ENCODE measurements at regions not wholly inside any gene's neighbourhood (a gene's known extent, or its start where the extent isn't known, plus 50 kb on each side); places are given as distances from the start of the nearest gene placed in this dataset.

DNA sequence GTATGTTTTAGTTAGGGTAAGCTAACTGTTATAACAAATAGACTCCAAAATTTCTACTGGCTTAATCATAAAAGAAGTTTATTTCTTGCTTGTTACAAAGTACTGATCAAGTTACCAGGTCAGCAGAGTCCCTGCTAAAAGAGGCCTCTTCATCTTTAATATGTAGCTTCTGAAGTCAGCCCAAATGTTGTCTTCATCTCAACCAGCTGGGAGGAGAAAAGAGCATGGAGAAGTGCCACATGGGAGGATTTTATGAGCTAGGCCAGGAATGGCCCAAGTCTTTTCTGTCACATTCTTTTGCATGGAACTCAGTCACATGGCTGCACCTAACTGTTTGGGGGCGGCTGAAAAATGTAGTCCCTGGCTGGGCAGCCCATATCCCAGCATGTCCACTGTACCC lies 63.2 kb upstream of the APOBEC4 start:
- no peak overlapping the region for H3K4me3 ChIP-seq (ENCODE audit: low read depth, low read length)
- in situ Hi-C loops (cut with HindIII; ENCODE audit: low sequenced_read_pairs) = no loop called here
- TF ChIP-seq, protein P1, sequence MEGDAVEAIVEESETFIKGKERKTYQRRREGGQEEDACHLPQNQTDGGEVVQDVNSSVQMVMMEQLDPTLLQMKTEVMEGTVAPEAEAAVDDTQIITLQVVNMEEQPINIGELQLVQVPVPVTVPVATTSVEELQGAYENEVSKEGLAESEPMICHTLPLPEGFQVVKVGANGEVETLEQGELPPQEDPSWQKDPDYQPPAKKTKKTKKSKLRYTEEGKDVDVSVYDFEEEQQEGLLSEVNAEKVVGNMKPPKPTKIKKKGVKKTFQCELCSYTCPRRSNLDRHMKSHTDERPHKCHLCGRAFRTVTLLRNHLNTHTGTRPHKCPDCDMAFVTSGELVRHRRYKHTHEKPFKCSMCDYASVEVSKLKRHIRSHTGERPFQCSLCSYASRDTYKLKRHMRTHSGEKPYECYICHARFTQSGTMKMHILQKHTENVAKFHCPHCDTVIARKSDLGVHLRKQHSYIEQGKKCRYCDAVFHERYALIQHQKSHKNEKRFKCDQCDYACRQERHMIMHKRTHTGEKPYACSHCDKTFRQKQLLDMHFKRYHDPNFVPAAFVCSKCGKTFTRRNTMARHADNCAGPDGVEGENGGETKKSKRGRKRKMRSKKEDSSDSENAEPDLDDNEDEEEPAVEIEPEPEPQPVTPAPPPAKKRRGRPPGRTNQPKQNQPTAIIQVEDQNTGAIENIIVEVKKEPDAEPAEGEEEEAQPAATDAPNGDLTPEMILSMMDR (IDR thresholded peaks at IDR 0.05; ENCODE audit: low read depth, low read length, missing control alignments) = no peak
- DNase-seq (ENCODE audit: low read depth) = no peak

DNA sequence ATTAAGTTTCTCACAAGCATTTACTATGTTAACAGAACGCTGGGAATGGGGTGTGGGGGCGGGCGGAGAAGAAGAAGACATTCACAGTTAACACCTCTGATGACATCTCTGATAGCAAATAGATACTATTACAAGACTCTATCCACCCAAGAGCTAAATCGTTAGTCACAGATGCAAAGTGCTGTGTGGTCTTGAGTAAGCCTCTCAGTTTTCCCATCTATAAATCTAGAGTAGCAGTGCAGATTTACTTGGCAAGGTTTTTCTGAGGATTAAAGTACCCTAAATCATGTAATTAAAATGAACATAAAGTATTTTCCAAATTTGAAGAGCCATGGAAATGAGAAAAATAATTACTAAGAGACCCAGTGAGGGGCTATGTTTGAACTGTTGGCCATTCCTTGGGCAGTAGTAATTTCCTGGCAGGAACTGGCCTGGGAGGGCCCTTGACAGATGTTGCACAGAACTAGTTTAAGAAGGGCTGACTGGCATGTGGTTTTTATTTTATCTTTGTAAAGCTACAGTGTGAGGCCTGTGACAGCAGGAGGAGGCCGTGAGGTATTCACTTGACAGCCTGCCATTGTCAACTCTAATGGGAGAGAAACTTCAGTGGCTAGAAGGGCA lies 58.7 kb upstream of the APOBEC4 start:
- in situ Hi-C loops (cut with HindIII; ENCODE audit: low sequenced_read_pairs) = no loop called here
- peak; percentile 35 for DNase-seq (ENCODE audit: low read depth)
- TF ChIP-seq, protein P1 (IDR thresholded peaks at IDR 0.05; ENCODE audit: low read depth, low read length, missing control alignments) = no peak
- no peak overlapping the region for H3K4me3 ChIP-seq (ENCODE audit: low read depth, low read length)

DNA sequence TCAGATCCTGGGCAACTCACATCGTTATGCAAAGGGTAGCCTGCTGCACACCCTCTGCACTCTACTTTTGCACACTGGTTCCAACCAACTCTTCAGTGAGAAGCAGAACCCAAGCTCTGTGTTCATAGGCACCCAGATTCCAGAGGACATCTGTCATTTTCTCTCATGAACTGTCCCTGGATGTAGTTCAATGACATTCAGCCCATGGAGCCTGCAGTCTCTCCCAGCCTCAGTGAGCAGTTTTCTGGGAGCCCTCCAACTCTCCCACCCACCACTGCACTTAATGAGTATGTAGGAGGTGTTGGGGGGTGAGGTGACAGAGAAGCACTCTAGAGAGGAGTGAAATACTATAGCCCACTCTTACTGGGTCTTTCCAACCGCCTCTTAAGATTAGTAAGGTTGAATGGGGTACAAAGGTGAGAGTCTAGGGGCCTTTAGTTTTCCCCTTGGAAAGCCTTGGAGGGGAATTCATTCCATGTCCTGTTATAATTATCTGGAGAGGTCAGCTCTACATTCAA lies 58.1 kb upstream of the APOBEC4 start:
- no peak for DNase-seq (ENCODE audit: low read depth)
- H3K4me3 ChIP-seq (ENCODE audit: low read depth, low read length) = no peak overlapping the region
- in situ Hi-C loops (cut with HindIII; ENCODE audit: low sequenced_read_pairs) = no loop called here
- TF ChIP-seq, protein P1 (IDR thresholded peaks at IDR 0.05; ENCODE audit: low read depth, low read length, missing control alignments) = no peak

DNA sequence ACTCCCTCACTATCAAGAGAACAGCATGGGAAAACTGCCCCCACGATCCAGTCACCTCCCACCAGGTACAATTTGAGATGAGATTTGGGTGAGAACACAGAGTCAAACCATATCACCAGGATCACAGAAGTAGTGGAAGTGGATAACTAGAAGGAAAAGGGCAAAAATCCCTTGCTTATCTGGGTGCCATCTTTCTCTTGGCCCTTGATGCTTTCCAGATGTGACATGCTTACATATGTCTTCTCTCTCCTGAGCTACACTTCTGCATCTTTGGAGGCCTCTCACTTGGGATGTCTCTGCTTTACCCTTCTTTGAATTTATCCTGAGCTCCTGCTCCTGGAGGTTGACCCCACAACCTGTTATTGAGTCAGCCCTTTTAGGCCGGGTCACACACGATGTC lies 57.6 kb upstream of the APOBEC4 start:
- no peak overlapping the region for H3K4me3 ChIP-seq (ENCODE audit: low read depth, low read length)
- no peak for DNase-seq (ENCODE audit: low read depth)
- TF ChIP-seq, protein P1 (IDR thresholded peaks at IDR 0.05; ENCODE audit: low read depth, low read length, missing control alignments) = no peak
- in situ Hi-C loops (cut with HindIII; ENCODE audit: low sequenced_read_pairs) = no loop called here

DNA sequence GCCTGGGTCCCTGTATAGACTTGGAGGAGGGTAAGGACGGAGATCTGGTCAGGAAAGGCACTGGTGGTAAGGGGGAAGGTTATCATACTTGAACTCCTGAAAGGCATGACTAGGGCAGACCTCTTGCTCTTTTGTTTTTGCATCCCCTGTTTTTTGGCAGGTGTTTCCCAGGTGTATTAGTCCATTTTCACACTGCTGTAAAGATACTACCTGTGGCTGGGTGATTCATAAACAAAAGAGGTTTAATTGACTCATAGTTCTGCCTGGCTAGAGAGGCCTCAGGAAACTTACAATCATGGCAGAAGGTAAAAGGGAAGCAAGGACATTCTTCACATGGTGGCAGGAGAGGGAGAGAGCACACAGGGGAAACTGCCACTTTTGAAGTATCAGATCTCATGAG lies 57.2 kb upstream of the APOBEC4 start:
- no peak for DNase-seq (ENCODE audit: low read depth)
- no peak overlapping the region for H3K4me3 ChIP-seq (ENCODE audit: low read depth, low read length)
- TF ChIP-seq, protein P1 (IDR thresholded peaks at IDR 0.05; ENCODE audit: low read depth, low read length, missing control alignments) = no peak
- in situ Hi-C loops (cut with HindIII; ENCODE audit: low sequenced_read_pairs) = no loop called here

DNA sequence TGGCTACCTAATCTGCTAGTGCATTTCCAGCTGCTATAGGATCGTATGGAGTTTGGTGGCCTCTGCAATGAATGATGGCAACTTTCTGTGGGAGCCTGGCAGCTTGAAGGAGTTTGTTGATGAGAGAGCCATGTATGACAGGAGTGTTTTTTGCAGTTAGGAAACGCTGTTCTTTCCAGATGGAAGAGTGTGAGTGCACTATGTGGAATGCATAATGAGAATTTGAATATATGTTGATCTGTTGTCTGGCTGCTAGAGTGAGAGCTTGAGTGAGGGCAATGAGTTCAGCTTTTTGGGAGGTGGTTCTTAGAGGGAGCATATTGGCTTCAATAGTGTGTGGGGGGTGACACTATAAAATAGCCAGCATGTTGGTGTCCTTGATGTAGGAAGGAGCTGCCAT lies 51.0 kb upstream of the APOBEC4 start:
- TF ChIP-seq, protein P1 (IDR thresholded peaks at IDR 0.05; ENCODE audit: low read depth, low read length, missing control alignments) = no peak
- DNase-seq (ENCODE audit: low read depth) = no peak
- H3K4me3 ChIP-seq (ENCODE audit: low read depth, low read length) = no peak overlapping the region
- in situ Hi-C loops (cut with HindIII; ENCODE audit: low sequenced_read_pairs) = no loop called here

Data from astrocyte of the cerebellum (primary cell).